Astrocyte (in vitro differentiated cells and primary cell): ENCODE measurements at regions not wholly inside any gene's neighbourhood (a gene's known extent, or its start where the extent isn't known, plus 50 kb on each side); places are given as distances from the start of the nearest gene placed in this dataset.

Experiments
- DNase-seq: peaks from one replicate; pipeline ENCODE4 v3.0.0-alpha.2; 2010; ENCODE audit warnings: low read depth
- FAIRE-seq: peaks from 2 replicates; lab custom pipeline; 2011; peaks lifted over from hg19 to GRCh38; lab: Jason Lieb, UNC
- H2AFZ ChIP-seq: 2 replicates; pipeline ENCODE4 v1.6.0; 2012; ENCODE audit warnings: low read depth, low read length, inconsistent platforms
- H3K27ac ChIP-seq: 2 replicates; pipeline ENCODE4 v1.5.1; 2011; ENCODE audit warnings: low read depth, low read length, inconsistent platforms
- H3K27me3 ChIP-seq: 2 replicates; pipeline ENCODE4 v1.6.0; 2011; ENCODE audit warnings: low read length, inconsistent platforms; ENCODE audit not compliant: insufficient read depth
- H3K36me3 ChIP-seq: 2 replicates; pipeline ENCODE4 v1.5.1; 2011; ENCODE audit warnings: low read length, inconsistent platforms; ENCODE audit not compliant: insufficient read depth
- H3K4me1 ChIP-seq: 2 replicates; pipeline ENCODE4 v1.5.1; 2011; ENCODE audit warnings: low read length, inconsistent platforms; ENCODE audit not compliant: insufficient read depth
- H3K4me2 ChIP-seq: 2 replicates; pipeline ENCODE4 v1.6.0; 2012; ENCODE audit warnings: low read length, inconsistent platforms
- H3K4me3 ChIP-seq: 2 replicates; pipeline ENCODE4 v1.5.1; 2011; ENCODE audit warnings: low read depth, mild to moderate bottlenecking, low read length, inconsistent platforms; ENCODE audit not compliant: insufficient read depth
- H3K79me2 ChIP-seq: 2 replicates; pipeline ENCODE4 v1.6.0; 2012; ENCODE audit warnings: mild to moderate bottlenecking, low read length, inconsistent platforms; ENCODE audit not compliant: insufficient read depth
- H3K9ac ChIP-seq: 2 replicates; pipeline ENCODE4 v1.6.0; 2012; ENCODE audit warnings: mild to moderate bottlenecking, low read length, inconsistent platforms
- H3K9me3 ChIP-seq: 2 replicates; pipeline ENCODE4 v1.5.1; 2012; ENCODE audit warnings: low read depth, mild to moderate bottlenecking, low read length, inconsistent platforms; ENCODE audit not compliant: insufficient read depth
- H4K20me1 ChIP-seq: 2 replicates; pipeline ENCODE4 v1.6.0; 2012; ENCODE audit warnings: low read length, inconsistent platforms; ENCODE audit not compliant: insufficient read depth
- H3K27ac Mint-ChIP-seq: one replicate; pipeline ENCODE4 v1.8.0; 2021; ENCODE audit warnings: mild to moderate bottlenecking, mixed read lengths; ENCODE audit not compliant: unreplicated experiment
- H3K27me3 Mint-ChIP-seq: one replicate; pipeline ENCODE4 v1.8.0; 2021; ENCODE audit warnings: low read depth, mixed read lengths; ENCODE audit not compliant: unreplicated experiment
- H3K36me3 Mint-ChIP-seq: one replicate; pipeline ENCODE4 v1.8.0; 2021; ENCODE audit warnings: low read depth, mixed read lengths; ENCODE audit not compliant: unreplicated experiment
- H3K4me1 Mint-ChIP-seq: one replicate; pipeline ENCODE4 v1.8.0; 2021; ENCODE audit warnings: low read depth, mixed read lengths; ENCODE audit not compliant: unreplicated experiment
- H3K4me3 Mint-ChIP-seq: one replicate; pipeline ENCODE4 v1.8.0; 2021; ENCODE audit warnings: mild to moderate bottlenecking, moderate library complexity, mixed read lengths; ENCODE audit not compliant: unreplicated experiment
- H3K9me3 Mint-ChIP-seq: one replicate; pipeline ENCODE4 v1.8.0; 2021; ENCODE audit warnings: mild to moderate bottlenecking, mixed read lengths; ENCODE audit not compliant: unreplicated experiment
- EZH2 ChIP-seq: IDR thresholded peaks from 2 replicates; pipeline ENCODE4 v1.6.1; 2012; ENCODE audit warnings: mild to moderate bottlenecking, low read length, inconsistent platforms; ENCODE audit not compliant: insufficient read depth
- TF ChIP-seq, protein P1 (sequence below): IDR thresholded peaks from 2 replicates; pipeline ENCODE4 v1.5.1; 2011; ENCODE audit warnings: low read depth, mild to moderate bottlenecking, inconsistent platforms, low read length, moderate library complexity; ENCODE audit not compliant: insufficient read depth

DNA sequence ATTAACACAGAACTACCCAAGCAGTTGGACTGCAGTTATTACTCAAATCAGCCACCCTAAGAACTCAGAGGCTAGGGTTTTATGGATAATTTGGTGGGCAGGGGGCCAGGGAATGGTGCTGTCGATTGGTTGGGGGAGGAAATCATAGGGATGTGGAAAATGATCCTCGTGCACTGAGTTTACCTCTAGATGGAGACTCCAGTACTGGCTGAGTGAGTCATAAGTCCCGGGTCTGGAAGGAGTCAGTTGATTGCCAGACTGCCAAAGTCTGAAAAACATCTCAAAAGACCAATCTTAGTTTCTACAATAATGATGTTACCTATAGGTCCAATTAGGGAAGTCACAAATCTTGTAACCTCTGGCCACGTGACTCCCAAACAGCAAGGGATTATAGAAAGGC lies 257.5 kb upstream of the PRMT6 start:
- H3K9me3 ChIP-seq, result no peaks in the 10 kb centered on the region
- no peak overlapping the region for H2AFZ ChIP-seq
- H3K4me3 ChIP-seq, result no peak overlapping the region
- no peak overlapping the region for H3K4me2 ChIP-seq
- no peaks in the 10 kb centered on the region for H3K36me3 ChIP-seq
- H3K9ac ChIP-seq, result no peak overlapping the region
- no peak overlapping the region for H3K27ac ChIP-seq
- Mint-ChIP-seq H3K27ac (no peak overlapping the region), H3K9me3 (no peaks in the 10 kb centered on the region), H3K4me3 (no peak overlapping the region), H3K4me1 (no peaks in the 10 kb centered on the region), H3K36me3 (no peaks in the 10 kb centered on the region), H3K27me3 (no peaks in the 10 kb centered on the region)
- no peaks in the 10 kb centered on the region for H3K27me3 ChIP-seq
- FAIRE-seq, result no peak
- no peaks in the 10 kb centered on the region for H4K20me1 ChIP-seq
- TF ChIP-seq, protein P1, sequence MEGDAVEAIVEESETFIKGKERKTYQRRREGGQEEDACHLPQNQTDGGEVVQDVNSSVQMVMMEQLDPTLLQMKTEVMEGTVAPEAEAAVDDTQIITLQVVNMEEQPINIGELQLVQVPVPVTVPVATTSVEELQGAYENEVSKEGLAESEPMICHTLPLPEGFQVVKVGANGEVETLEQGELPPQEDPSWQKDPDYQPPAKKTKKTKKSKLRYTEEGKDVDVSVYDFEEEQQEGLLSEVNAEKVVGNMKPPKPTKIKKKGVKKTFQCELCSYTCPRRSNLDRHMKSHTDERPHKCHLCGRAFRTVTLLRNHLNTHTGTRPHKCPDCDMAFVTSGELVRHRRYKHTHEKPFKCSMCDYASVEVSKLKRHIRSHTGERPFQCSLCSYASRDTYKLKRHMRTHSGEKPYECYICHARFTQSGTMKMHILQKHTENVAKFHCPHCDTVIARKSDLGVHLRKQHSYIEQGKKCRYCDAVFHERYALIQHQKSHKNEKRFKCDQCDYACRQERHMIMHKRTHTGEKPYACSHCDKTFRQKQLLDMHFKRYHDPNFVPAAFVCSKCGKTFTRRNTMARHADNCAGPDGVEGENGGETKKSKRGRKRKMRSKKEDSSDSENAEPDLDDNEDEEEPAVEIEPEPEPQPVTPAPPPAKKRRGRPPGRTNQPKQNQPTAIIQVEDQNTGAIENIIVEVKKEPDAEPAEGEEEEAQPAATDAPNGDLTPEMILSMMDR, result no peak
- no peak for TF ChIP-seq EZH2
- DNase-seq, result peak; percentile 2
- no peaks in the 10 kb centered on the region for H3K4me1 ChIP-seq
- no peaks in the 10 kb centered on the region for H3K79me2 ChIP-seq

DNA sequence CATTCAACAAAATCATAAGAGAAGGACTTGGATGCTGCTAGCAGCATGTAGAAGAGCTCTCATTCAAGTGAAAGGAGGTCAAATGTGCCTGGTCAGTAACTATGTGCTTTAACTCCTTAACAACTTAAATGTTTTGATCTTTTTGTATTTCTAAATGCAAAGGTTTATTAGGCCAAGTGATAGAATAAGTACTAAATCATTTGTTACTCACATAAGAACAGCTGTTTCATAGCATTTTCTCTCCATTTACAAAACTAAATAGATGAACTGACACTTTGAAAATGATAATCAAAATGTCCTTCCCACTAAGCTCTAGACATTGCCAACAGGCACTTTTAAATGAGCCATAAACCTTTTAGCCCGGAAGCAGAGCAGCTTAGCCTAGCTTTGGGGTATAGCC lies 254.3 kb upstream of the PRMT6 start:
- no peak overlapping the region for H3K4me2 ChIP-seq
- Mint-ChIP-seq H3K27ac (no peak overlapping the region), H3K4me1 (no peaks in the 10 kb centered on the region), H3K36me3 (no peaks in the 10 kb centered on the region), H3K9me3 (no peaks in the 10 kb centered on the region), H3K27me3 (no peaks in the 10 kb centered on the region), H3K4me3 (no peak overlapping the region)
- H3K79me2 ChIP-seq, result no peaks in the 10 kb centered on the region
- no peaks in the 10 kb centered on the region for H4K20me1 ChIP-seq
- H3K9me3 ChIP-seq, result no peaks in the 10 kb centered on the region
- H3K9ac ChIP-seq, result no peak overlapping the region
- no peaks in the 10 kb centered on the region for H3K4me1 ChIP-seq
- no peak for TF ChIP-seq EZH2
- TF ChIP-seq, protein P1, result no peak
- no peak overlapping the region for H2AFZ ChIP-seq
- no peak overlapping the region for H3K4me3 ChIP-seq
- H3K27me3 ChIP-seq, result no peaks in the 10 kb centered on the region
- no peak overlapping the region for H3K27ac ChIP-seq
- DNase-seq (no peak), FAIRE-seq (no peak)
- H3K36me3 ChIP-seq, result no peaks in the 10 kb centered on the region

DNA sequence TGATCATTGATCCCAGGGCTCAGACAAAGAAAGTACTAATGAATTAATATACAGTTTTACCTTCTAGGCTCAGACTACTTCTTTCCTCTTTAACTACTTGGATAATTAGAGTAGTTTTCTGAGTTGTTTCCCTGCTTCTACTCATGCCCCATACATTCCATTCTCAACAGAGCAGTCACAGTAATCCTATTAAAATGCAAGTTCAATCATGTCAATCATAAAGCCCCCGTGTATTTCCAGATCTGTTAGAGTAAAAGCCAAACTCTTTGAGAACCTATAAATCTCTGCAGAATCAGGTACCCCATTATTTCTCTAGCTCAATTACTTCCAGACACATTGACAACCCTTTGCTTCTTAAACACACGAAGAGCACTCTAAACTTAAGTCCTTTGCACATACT lies 242.1 kb upstream of the PRMT6 start:
- H3K9ac ChIP-seq, result no peak overlapping the region
- DNase-seq (no peak), FAIRE-seq (no peak)
- H3K9me3 ChIP-seq, result no peaks in the 10 kb centered on the region
- H2AFZ ChIP-seq, result no peak overlapping the region
- no peaks in the 10 kb centered on the region for H3K79me2 ChIP-seq
- Mint-ChIP-seq H3K27ac (no peak overlapping the region), H3K4me3 (no peak overlapping the region), H3K4me1 (peaks cover 3% of the 10 kb centered on the region), H3K9me3 (peaks cover 6% of the 10 kb centered on the region), H3K36me3 (no peaks in the 10 kb centered on the region), H3K27me3 (no peaks in the 10 kb centered on the region)
- H3K4me1 ChIP-seq, result no peaks in the 10 kb centered on the region
- H3K4me2 ChIP-seq, result no peak overlapping the region
- H3K27me3 ChIP-seq, result no peaks in the 10 kb centered on the region
- TF ChIP-seq EZH2, result no peak
- TF ChIP-seq, protein P1, result no peak
- no peak overlapping the region for H3K4me3 ChIP-seq
- H3K27ac ChIP-seq, result no peak overlapping the region
- H4K20me1 ChIP-seq, result no peaks in the 10 kb centered on the region
- H3K36me3 ChIP-seq, result no peaks in the 10 kb centered on the region
